Activated T-helper 2 cell treated with anti-CD3 and anti-CD28 coated beads, Interferon-gamma antibody, Interleukin-2, Interleukin-4, amounts not matched to agents 10 μg/mL and 5 μg/mL and 100 μg/mL, durations not matched to agents 14 hours and 24 hours and 36 hours (primary cell): ENCODE measurements at regions not wholly inside any gene's neighbourhood (a gene's known extent, or its start where the extent isn't known, plus 50 kb on each side); places are given as distances from the start of the nearest gene placed in this dataset.

ENCODE experiments used
- DNase-seq: peaks from one replicate; pipeline ENCODE4 v3.0.0; 2021; ENCODE audit warnings: low spot score
- H3K27ac Mint-ChIP-seq: one replicate; pipeline ENCODE4 v1.8.0; 2021; ENCODE audit warnings: mixed read lengths
- H3K27me3 Mint-ChIP-seq: one replicate; pipeline ENCODE4 v1.8.0; 2021; ENCODE audit warnings: low read depth, mixed read lengths
- H3K36me3 Mint-ChIP-seq: one replicate; pipeline ENCODE4 v1.8.0; 2021; ENCODE audit warnings: low read depth, mixed read lengths
- H3K4me1 Mint-ChIP-seq: one replicate; pipeline ENCODE4 v1.8.0; 2021; ENCODE audit warnings: low read depth, mixed read lengths
- H3K4me3 Mint-ChIP-seq: one replicate; pipeline ENCODE4 v1.8.0; 2021; ENCODE audit warnings: low read depth, mild to moderate bottlenecking, moderate library complexity, mixed read lengths
- H3K9me3 Mint-ChIP-seq: one replicate; pipeline ENCODE4 v1.8.0; 2021; ENCODE audit warnings: mixed read lengths
- intact Hi-C: fragments of 100-400 bp; cut with micrococcal nuclease; formaldehyde crosslinking; loops from one replicate; pipeline ENCODE4 v1.15.1; 2023

DNA sequence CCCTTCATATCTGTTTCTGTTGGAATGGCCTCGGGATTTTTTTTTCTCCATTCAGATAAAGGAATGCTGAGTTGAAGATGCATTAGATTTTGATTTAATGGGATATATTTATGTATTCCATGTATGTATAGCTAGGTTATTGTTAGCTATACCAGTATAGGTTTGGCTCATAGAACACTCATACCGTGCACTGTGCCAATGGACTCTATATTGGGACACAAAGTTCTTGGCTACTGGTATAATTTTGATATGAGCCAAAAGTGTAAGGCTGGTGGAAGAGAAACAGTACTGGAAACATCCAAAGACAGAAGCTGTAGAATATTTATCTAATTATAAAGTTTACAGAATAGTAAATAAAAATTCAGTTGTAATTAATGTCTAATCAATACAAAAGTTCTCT is 1912.1 kb downstream of the STIM2 start:
- Mint-ChIP-seq H3K4me3 (no peak overlapping the region), H3K27me3 (no peaks in the 10 kb centered on the region), H3K27ac (no peak overlapping the region), H3K4me1 (no peaks in the 10 kb centered on the region), H3K9me3 (peaks cover 19% of the 10 kb centered on the region), H3K36me3 (no peaks in the 10 kb centered on the region)
- intact Hi-C loops = no loop called here
- DNase-seq = no peak

DNA sequence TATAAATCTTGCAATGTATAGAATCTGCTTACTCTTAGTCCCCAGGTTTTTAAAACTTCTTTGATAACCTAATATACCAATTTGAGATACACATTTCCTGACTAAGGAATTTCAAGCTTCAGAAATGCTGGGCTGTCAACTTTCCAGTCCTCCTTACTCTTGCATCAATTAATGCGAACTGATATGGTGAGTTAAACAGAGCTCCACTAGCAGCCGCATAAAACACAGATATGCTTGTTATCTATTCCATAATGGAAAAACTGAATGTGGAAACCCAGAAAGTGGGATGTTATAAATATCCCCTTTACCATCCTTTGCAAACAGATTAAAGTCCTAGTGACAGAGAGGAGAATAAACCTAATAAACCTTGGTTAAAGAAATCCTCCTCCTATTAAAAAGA is 1913.7 kb downstream of the STIM2 start:
- Mint-ChIP-seq H3K9me3 (peaks cover 16% of the 10 kb centered on the region), H3K27me3 (no peaks in the 10 kb centered on the region), H3K36me3 (no peaks in the 10 kb centered on the region), H3K27ac (no peak overlapping the region), H3K4me3 (no peak overlapping the region), H3K4me1 (no peaks in the 10 kb centered on the region)
- intact Hi-C loops = no loop called here
- no peak for DNase-seq

DNA sequence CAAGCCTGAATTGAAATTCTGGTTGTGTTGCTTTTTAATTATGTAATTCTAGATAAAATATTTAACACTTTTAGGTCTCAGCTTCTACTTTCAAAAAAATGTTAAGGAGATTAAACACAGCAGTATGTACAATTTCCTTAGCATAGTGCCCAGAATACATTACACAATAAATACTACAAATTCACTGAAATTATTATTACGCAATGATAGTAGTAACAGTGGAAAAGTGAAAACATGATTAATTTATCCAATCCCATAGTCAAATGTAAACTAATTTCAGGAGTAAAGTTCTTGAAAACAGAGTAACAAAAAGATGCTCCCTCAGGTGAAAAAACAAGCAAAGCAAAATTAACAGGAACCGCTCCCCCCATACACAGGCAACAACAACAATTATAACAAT is 1915.4 kb downstream of the STIM2 start:
- no peak for DNase-seq
- Mint-ChIP-seq H3K27me3 (no peaks in the 10 kb centered on the region), H3K4me3 (no peak overlapping the region), H3K36me3 (no peaks in the 10 kb centered on the region), H3K9me3 (peaks cover 24% of the 10 kb centered on the region), H3K27ac (no peak overlapping the region), H3K4me1 (no peaks in the 10 kb centered on the region)
- intact Hi-C loops = no loop called here

DNA sequence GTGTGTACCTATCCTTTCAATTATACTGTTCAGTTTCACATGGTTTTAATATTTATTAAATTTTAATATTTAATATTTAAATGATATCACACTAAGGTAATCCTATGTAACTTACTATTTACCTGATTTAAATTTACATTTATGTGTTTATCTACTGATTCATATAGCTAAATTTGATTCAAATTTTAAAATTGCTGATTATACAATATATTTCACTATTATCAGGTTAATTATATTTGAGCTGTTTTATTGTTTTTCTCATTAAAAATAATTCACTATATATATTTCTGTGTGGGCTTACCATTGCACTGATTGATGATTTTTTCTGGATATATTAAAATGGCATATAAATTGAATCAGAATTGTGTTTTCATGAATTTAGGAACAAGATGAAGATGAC is 1923.5 kb downstream of the STIM2 start:
- no peaks in the 10 kb centered on the region for H3K27me3 Mint-ChIP-seq
- H3K27ac Mint-ChIP-seq = no peak overlapping the region

DNA sequence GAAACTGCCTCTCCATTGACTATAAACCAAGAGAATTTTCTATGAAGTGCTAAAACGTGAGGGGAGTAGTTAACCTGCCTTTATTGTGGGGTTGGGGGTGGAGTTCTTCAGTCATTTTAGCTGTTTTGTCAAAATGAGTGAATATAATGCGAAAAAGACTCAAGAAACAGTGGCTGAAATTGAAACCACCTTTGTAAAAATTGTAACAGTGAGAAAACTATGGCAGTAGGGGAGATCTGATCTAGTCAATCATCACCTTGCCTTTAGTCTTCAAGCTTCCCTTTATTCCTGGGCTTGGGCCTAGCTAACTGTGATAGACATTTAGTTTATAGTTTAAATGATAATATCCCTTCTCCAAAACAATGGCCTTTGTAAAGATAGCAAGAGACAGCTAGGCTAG is 1927.3 kb downstream of the STIM2 start:
- Mint-ChIP-seq H3K4me1 (no peaks in the 10 kb centered on the region), H3K9me3 (peaks cover 17% of the 10 kb centered on the region), H3K4me3 (no peak overlapping the region), H3K27ac (no peak overlapping the region), H3K36me3 (no peaks in the 10 kb centered on the region), H3K27me3 (no peaks in the 10 kb centered on the region)
- intact Hi-C loops = no loop called here
- DNase-seq = no peak

More for the DNA sequence above, 1923.5 kb downstream of the STIM2 start:
- Mint-ChIP-seq H3K36me3 (no peaks in the 10 kb centered on the region), H3K4me1 (no peaks in the 10 kb centered on the region), H3K9me3 (peaks cover 16% of the 10 kb centered on the region), H3K4me3 (no peak overlapping the region)
- no peak for DNase-seq
- intact Hi-C loops = no loop called here

DNA sequence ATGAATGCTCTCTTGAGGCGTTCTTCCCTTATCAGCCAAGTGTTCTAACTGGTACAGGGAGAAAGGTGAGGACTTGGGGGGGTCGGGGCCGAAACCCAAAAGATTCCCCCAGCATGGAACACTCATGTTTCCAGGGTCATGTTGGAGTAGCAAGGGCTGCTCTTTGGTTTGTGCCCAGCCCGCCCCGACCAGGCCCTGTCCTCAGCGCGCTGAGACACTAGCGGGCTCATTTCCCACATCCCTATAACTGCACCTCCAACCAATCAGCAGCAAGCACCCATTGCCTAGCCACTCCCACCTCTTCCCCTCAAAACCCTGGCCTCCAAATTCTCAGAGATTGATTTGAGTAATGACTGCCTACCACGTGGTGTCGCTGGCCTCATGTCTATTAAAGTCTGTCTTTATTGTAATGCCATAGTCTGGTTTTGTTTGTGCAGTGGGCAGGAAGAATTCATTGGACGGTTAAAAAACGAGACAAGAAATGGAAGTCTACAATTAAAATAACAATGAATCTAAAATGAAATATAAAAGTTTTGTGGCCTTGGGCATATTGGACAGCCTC is 1928.4 kb downstream of the STIM2 start:
- no peaks in the 10 kb centered on the region for H3K36me3 Mint-ChIP-seq
- no peak for DNase-seq
- H3K27ac Mint-ChIP-seq = no peak overlapping the region
- H3K4me3 Mint-ChIP-seq = no peak overlapping the region
- no peaks in the 10 kb centered on the region for H3K4me1 Mint-ChIP-seq
- H3K27me3 Mint-ChIP-seq = no peaks in the 10 kb centered on the region
- intact Hi-C loops = no loop called here
- peaks cover 28% of the 10 kb centered on the region for H3K9me3 Mint-ChIP-seq

DNA sequence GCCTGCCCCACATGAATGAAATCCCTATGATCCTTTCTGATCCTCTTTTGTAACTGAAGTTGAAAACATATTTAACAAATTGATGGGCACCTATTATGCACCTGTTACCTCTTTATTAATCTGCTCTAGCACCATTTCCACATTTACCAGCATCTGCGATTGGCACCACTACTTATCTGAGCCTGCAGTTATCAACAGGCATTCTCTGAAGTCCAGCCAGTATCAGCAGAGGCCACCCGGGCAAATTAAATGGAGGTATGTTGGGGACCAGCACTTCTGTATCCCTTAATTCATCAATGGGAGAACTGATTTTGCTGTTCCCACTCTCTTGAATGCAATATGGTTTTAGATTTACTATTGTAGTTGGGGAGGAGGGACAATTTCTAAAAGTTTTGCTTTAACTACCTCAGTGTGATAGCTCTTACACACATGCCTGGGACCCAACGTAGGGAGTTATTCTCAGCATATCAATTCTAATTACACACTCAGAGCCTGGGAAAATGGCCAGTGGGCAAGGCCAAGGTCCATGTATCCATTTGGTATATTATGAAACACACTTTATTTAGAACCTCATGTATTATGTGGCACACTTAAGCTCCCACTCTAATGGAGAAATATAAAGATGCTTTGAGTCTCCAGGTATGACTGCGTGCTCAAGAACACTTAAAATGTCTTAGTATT is 1927.1 kb upstream of the PCDH7 start:
- Mint-ChIP-seq H3K27me3 (no peaks in the 10 kb centered on the region), H3K4me3 (no peak overlapping the region), H3K36me3 (no peaks in the 10 kb centered on the region), H3K4me1 (no peaks in the 10 kb centered on the region), H3K9me3 (peaks cover 30% of the 10 kb centered on the region), H3K27ac (no peak overlapping the region)
- intact Hi-C loops = no loop called here
- DNase-seq = no peak

DNA sequence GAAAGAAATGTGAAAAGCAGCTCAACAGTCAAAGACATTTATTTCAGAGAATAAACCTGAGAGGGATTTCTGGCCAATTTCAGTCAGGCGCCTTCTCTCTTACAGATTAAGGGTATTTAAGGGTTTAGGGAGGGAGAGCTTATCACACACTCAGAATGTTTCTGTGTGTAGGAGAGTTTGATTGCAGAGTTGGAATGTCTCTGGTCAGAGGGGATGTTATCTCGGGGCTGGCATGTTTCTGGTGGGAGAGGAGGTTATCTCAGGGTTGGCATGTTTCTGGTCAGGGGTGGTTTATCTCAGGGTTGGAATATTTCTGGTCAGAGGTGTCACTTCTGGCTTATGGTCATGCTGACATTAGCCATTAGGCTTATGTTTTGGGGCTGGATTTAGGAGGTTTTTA is 1920.5 kb upstream of the PCDH7 start:
- H3K4me1 Mint-ChIP-seq = no peaks in the 10 kb centered on the region
- intact Hi-C loops = no loop called here
- H3K9me3 Mint-ChIP-seq = peaks cover 19% of the 10 kb centered on the region
- H3K27ac Mint-ChIP-seq = no peak overlapping the region
- no peak for DNase-seq
- H3K4me3 Mint-ChIP-seq = no peak overlapping the region
- H3K27me3 Mint-ChIP-seq = no peaks in the 10 kb centered on the region
- H3K36me3 Mint-ChIP-seq = no peaks in the 10 kb centered on the region

DNA sequence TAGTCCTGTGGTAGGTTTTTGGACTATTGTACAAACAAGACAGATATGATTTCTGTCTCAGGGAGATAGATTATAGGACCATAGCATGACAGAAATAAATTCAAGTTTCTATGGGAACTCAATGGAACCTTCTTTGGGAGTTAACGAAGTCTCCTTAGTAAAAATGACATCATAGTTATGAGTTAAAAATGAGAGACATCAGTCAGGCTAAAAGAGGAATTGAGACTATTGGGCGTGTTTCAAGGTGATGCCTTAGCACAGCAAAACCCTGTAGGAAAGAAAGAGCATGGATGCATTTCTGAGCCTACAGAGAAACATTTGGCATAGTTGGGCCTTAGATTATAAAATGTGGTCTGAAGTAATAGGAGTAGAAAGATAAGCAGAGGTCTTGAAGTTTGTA is 1909.1 kb upstream of the PCDH7 start:
- no peak overlapping the region for H3K27ac Mint-ChIP-seq
- no peaks in the 10 kb centered on the region for H3K27me3 Mint-ChIP-seq
- H3K4me1 Mint-ChIP-seq = no peaks in the 10 kb centered on the region
- peaks cover 59% of the 10 kb centered on the region for H3K9me3 Mint-ChIP-seq
- no peak for DNase-seq
- intact Hi-C loops = no loop called here
- H3K4me3 Mint-ChIP-seq = no peak overlapping the region
- H3K36me3 Mint-ChIP-seq = no peaks in the 10 kb centered on the region

DNA sequence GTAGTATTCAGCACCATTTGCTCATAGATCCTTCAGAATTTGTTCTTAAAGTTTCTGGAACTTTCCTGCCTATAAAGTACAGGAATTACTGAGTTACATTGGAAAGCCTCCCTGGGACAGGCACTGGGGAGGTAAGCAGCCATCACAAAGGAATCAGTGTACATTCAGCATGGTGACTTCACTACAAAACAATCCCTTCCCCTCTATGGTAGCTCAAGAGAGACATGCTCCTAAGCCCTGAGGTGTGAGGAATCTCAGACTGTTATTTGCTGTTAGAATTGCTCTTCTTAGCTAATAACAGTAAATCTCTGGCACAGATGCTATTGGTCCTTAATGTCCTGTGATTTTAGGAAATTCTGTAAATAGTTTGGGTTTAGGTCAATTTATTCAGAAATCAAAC is 1898.0 kb upstream of the PCDH7 start:
- intact Hi-C loops = no loop called here
- no peaks in the 10 kb centered on the region for H3K27me3 Mint-ChIP-seq
- H3K4me1 Mint-ChIP-seq = no peaks in the 10 kb centered on the region
- DNase-seq = no peak
- no peak overlapping the region for H3K4me3 Mint-ChIP-seq
- H3K27ac Mint-ChIP-seq = no peak overlapping the region
- H3K36me3 Mint-ChIP-seq = no peaks in the 10 kb centered on the region
- peaks cover 32% of the 10 kb centered on the region for H3K9me3 Mint-ChIP-seq

DNA sequence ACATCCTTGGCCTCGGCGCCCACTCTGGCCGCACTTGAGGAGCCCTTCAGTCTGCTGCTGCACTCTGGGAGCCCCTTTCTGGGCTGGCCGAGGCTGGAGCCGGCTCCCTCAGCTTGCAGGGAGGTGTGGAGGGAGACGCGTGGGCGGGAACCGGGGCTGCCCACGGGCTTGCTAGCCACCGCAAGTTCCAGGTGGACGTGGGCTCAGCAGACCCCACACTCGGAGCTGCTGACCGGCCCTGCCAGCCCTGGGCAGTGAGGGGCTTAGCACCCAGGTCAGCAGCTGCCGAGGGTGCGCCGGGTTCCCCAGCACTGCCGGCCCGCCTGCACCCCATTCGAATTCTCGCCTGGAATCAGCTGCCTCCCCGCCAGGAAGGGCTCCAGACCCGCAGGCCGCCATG is 1892.3 kb upstream of the PCDH7 start:
- H3K4me1 Mint-ChIP-seq = no peaks in the 10 kb centered on the region
- no peaks in the 10 kb centered on the region for H3K36me3 Mint-ChIP-seq
- H3K9me3 Mint-ChIP-seq = peaks cover 48% of the 10 kb centered on the region
- intact Hi-C loops = no loop called here
- no peak for DNase-seq
- no peak overlapping the region for H3K4me3 Mint-ChIP-seq
- no peaks in the 10 kb centered on the region for H3K27me3 Mint-ChIP-seq
- H3K27ac Mint-ChIP-seq = no peak overlapping the region

DNA sequence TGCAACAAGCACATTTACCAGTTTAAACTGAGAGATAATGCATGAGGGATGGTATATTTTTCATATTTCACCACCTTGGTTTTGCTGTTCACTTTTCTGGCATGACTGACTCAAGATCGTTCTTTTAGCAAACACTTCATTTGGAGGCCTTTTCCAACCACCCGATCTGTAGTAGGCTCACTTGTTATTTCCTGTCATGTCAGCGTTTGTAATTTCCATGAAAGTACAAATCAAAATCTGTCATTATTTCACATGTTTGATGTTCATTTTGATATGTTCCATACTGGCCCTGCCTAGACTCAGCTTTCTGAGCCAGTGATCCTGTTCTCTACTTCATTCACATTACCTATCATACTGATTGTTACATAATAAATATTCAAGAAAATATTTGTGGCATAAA is 1888.3 kb upstream of the PCDH7 start:
- H3K27me3 Mint-ChIP-seq = no peaks in the 10 kb centered on the region
- peaks cover 44% of the 10 kb centered on the region for H3K9me3 Mint-ChIP-seq
- no peaks in the 10 kb centered on the region for H3K36me3 Mint-ChIP-seq
- no peak overlapping the region for H3K4me3 Mint-ChIP-seq
- no peak overlapping the region for H3K27ac Mint-ChIP-seq
- no peak for DNase-seq
- no peaks in the 10 kb centered on the region for H3K4me1 Mint-ChIP-seq
- intact Hi-C loops = no loop called here

DNA sequence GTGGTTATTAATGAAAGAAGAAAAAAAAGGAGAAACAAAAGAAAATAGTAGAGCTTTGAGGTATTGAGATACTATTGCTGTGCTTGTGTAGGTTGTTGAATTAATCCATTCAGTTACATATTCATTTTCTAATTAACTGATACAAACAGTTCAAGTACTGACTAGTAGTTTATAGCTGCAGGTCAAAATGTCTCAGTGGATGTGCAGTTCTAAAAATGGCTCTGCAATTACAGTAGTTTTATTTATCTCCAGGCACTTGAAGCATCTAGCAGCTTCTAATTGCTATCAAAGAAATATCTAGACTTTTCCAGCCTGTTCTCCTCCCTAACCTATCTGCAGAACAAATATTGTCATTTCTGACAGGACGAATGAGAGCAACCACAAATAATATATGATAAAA is 1887.7 kb upstream of the PCDH7 start:
- intact Hi-C loops = no loop called here
- Mint-ChIP-seq H3K9me3 (peaks cover 42% of the 10 kb centered on the region), H3K27me3 (no peaks in the 10 kb centered on the region), H3K36me3 (no peaks in the 10 kb centered on the region), H3K27ac (no peak overlapping the region), H3K4me1 (no peaks in the 10 kb centered on the region), H3K4me3 (no peak overlapping the region)
- DNase-seq = no peak

DNA sequence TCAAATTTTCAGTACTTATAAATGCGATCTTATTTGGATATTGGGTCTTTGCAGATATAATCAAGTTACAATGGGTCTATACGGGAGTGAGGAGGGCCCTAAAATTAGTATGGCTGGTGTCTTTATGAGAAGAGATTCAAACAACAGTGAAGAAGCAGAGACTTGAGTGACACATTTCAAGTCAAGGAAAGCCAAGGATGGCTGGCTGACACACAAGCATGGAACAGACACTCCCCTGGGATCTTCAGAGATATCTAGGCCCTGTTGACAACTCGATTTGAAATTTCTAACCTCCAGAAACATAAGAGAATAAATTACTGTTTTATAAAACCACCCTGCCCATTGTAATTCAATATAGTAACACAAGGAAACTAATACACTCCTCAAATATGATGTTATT is 1886.0 kb upstream of the PCDH7 start:
- no peaks in the 10 kb centered on the region for H3K27me3 Mint-ChIP-seq
- no peaks in the 10 kb centered on the region for H3K36me3 Mint-ChIP-seq
- no peak for DNase-seq
- no peaks in the 10 kb centered on the region for H3K4me1 Mint-ChIP-seq
- H3K27ac Mint-ChIP-seq = no peak overlapping the region
- intact Hi-C loops = no loop called here
- no peak overlapping the region for H3K4me3 Mint-ChIP-seq
- H3K9me3 Mint-ChIP-seq = peaks cover 46% of the 10 kb centered on the region
